ENCODE measurements at regions not wholly inside any gene's neighbourhood (a gene's known extent, or its start where the extent isn't known, plus 50 kb on each side); places are given as distances from the start of the nearest gene placed in this dataset.

DNA sequence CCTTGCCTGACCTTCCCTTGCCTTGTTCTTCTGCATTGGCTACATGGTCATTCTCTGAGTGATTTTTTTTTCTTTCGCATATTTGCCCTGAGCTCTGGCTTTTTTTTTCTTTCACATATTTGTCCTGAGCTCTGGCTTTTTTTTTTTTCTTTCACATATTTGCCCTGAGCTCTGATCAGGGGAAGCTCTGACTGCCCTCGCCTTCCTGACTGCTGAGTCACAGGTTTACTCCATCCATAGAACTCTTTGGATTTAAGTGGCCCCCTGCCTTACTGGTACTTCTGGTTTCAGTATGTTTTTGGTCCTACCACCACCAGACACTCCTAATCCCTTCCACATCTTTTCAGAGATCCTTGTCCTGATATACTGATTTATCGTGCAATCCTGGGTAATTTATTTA lies 201.1 kb downstream of the OGFRL1 start (continued):
- TF ChIP-seq, protein P1, sequence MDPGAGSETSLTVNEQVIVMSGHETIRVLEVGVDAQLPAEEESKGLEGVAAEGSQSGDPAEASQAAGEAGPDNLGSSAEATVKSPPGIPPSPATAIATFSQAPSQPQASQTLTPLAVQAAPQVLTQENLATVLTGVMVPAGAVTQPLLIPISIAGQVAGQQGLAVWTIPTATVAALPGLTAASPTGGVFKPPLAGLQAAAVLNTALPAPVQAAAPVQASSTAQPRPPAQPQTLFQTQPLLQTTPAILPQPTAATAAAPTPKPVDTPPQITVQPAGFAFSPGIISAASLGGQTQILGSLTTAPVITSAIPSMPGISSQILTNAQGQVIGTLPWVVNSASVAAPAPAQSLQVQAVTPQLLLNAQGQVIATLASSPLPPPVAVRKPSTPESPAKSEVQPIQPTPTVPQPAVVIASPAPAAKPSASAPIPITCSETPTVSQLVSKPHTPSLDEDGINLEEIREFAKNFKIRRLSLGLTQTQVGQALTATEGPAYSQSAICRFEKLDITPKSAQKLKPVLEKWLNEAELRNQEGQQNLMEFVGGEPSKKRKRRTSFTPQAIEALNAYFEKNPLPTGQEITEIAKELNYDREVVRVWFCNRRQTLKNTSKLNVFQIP (CRISPR knock-in tag; IDR thresholded peaks at IDR 0.05; ENCODE audit: borderline replicate concordance, low read depth), result no peak
- TF ChIP-seq ZNF565 (CRISPR knock-in tag; conservative IDR thresholded peaks at IDR 0.05; ENCODE audit: low read depth), result no peak
- TF ChIP-seq ISL1 (CRISPR knock-in tag; IDR thresholded peaks at IDR 0.05), result no peak
- TF ChIP-seq, protein P2, sequence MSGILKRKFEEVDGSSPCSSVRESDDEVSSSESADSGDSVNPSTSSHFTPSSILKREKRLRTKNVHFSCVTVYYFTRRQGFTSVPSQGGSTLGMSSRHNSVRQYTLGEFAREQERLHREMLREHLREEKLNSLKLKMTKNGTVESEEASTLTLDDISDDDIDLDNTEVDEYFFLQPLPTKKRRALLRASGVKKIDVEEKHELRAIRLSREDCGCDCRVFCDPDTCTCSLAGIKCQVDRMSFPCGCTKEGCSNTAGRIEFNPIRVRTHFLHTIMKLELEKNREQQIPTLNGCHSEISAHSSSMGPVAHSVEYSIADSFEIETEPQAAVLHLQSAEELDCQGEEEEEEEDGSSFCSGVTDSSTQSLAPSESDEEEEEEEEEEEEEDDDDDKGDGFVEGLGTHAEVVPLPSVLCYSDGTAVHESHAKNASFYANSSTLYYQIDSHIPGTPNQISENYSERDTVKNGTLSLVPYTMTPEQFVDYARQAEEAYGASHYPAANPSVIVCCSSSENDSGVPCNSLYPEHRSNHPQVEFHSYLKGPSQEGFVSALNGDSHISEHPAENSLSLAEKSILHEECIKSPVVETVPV (CRISPR knock-in tag; IDR thresholded peaks at IDR 0.05), result no peak
- no peak for TF ChIP-seq ZFP3 (CRISPR knock-in tag; IDR thresholded peaks at IDR 0.05)

- no peak for ATAC-seq
- TF ChIP-seq BACH2 (CRISPR knock-in tag; IDR thresholded peaks at IDR 0.05; ENCODE audit: borderline replicate concordance) (no peak), TOX (CRISPR knock-in tag; IDR thresholded peaks at IDR 0.05; ENCODE audit: borderline replicate concordance) (no peak), ZFP30 (CRISPR knock-in tag; IDR thresholded peaks at IDR 0.05) (no peak), CSDC2 (CRISPR knock-in tag; IDR thresholded peaks at IDR 0.05) (no peak), ZNF70 (CRISPR knock-in tag; IDR thresholded peaks at IDR 0.05) (no peak), PPARA (CRISPR knock-in tag; IDR thresholded peaks at IDR 0.05; ENCODE audit: borderline replicate concordance) (no peak), ISL1 (CRISPR knock-in tag; IDR thresholded peaks at IDR 0.05) (no peak), ZNF565 (CRISPR knock-in tag; conservative IDR thresholded peaks at IDR 0.05; ENCODE audit: low read depth) (no peak), RARB (CRISPR knock-in tag; IDR thresholded peaks at IDR 0.05) (no peak), OSR1 (CRISPR knock-in tag; IDR thresholded peaks at IDR 0.05) (no peak), TCF4 (CRISPR knock-in tag; IDR thresholded peaks at IDR 0.05; ENCODE audit: borderline replicate concordance) (no peak), SNAI2 (CRISPR knock-in tag; IDR thresholded peaks at IDR 0.05) (no peak), PATZ1 (CRISPR knock-in tag; IDR thresholded peaks at IDR 0.05; ENCODE audit: borderline replicate concordance) (no peak), ESRRG (CRISPR knock-in tag; IDR thresholded peaks at IDR 0.05) (no peak), ARNTL (CRISPR knock-in tag; IDR thresholded peaks at IDR 0.05; ENCODE audit: borderline replicate concordance, low read depth) (no peak)
- TF ChIP-seq, protein P2 (CRISPR knock-in tag; IDR thresholded peaks at IDR 0.05), result no peak
- TF ChIP-seq, protein P3, sequence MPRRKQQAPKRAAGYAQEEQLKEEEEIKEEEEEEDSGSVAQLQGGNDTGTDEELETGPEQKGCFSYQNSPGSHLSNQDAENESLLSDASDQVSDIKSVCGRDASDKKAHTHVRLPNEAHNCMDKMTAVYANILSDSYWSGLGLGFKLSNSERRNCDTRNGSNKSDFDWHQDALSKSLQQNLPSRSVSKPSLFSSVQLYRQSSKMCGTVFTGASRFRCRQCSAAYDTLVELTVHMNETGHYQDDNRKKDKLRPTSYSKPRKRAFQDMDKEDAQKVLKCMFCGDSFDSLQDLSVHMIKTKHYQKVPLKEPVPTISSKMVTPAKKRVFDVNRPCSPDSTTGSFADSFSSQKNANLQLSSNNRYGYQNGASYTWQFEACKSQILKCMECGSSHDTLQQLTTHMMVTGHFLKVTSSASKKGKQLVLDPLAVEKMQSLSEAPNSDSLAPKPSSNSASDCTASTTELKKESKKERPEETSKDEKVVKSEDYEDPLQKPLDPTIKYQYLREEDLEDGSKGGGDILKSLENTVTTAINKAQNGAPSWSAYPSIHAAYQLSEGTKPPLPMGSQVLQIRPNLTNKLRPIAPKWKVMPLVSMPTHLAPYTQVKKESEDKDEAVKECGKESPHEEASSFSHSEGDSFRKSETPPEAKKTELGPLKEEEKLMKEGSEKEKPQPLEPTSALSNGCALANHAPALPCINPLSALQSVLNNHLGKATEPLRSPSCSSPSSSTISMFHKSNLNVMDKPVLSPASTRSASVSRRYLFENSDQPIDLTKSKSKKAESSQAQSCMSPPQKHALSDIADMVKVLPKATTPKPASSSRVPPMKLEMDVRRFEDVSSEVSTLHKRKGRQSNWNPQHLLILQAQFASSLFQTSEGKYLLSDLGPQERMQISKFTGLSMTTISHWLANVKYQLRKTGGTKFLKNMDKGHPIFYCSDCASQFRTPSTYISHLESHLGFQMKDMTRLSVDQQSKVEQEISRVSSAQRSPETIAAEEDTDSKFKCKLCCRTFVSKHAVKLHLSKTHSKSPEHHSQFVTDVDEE (CRISPR knock-in tag; IDR thresholded peaks at IDR 0.05), result no peak
- TF ChIP-seq, protein P1 (CRISPR knock-in tag; IDR thresholded peaks at IDR 0.05; ENCODE audit: borderline replicate concordance, low read depth), result no peak
- TF ChIP-seq, protein P4, sequence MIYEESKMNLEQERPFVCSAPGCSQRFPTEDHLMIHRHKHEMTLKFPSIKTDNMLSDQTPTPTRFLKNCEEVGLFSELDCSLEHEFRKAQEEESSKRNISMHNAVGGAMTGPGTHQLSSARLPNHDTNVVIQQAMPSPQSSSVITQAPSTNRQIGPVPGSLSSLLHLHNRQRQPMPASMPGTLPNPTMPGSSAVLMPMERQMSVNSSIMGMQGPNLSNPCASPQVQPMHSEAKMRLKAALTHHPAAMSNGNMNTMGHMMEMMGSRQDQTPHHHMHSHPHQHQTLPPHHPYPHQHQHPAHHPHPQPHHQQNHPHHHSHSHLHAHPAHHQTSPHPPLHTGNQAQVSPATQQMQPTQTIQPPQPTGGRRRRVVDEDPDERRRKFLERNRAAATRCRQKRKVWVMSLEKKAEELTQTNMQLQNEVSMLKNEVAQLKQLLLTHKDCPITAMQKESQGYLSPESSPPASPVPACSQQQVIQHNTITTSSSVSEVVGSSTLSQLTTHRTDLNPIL (CRISPR knock-in tag; IDR thresholded peaks at IDR 0.05; ENCODE audit: low read depth), result no peak
Observed at GRCh38 chr6:71490876-71491275, 202.3 kb downstream of the OGFRL1 start.

Data from SK-N-SH treated with all-trans-retinoic acid at 6 μM for 48 hours (cell line).